Mesendoderm (in vitro differentiated cells): ENCODE measurements at regions not wholly inside any gene's neighbourhood (a gene's known extent, or its start where the extent isn't known, plus 50 kb on each side); places are given as distances from the start of the nearest gene placed in this dataset.

ENCODE experiments used
- DNase-seq: peaks from one replicate; pipeline ENCODE4 v3.0.0; 2013
- H2AK5ac ChIP-seq: 2 replicates; pipeline ENCODE4 v1.6.1; 2013; ENCODE audit warnings: low read length, inconsistent platforms
- H2BK120ac ChIP-seq: 2 replicates; pipeline ENCODE4 v1.6.1; 2013; ENCODE audit warnings: low read depth, mild to moderate bottlenecking, low read length, moderate library complexity, mixed read lengths
- H2BK15ac ChIP-seq: replicated peaks from 2 replicates; pipeline ENCODE4 v1.6.1; 2013; ENCODE audit warnings: low read depth, mild to moderate bottlenecking, moderate library complexity
- H2BK5ac ChIP-seq: 2 replicates; pipeline ENCODE4 v1.6.1; 2013; ENCODE audit warnings: low read length, inconsistent platforms
- H3K18ac ChIP-seq: 2 replicates; pipeline ENCODE4 v1.6.1; 2013; ENCODE audit warnings: mild to moderate bottlenecking, low read length, mixed read lengths
- H3K23ac ChIP-seq: one replicate; pipeline ENCODE4 v1.6.1; 2013; ENCODE audit warnings: low read length
- H3K27ac ChIP-seq: 2 replicates; pipeline ENCODE4 v1.5.1; 2013; ENCODE audit warnings: low read depth, mild to moderate bottlenecking, inconsistent platforms, low read length, moderate library complexity
- H3K27me3 ChIP-seq: 2 replicates; pipeline ENCODE4 v1.6.1; 2013; ENCODE audit warnings: low read length, control low read depth, mild to moderate bottlenecking, inconsistent platforms; ENCODE audit not compliant: insufficient read depth, poor library complexity
- H3K36me3 ChIP-seq: 2 replicates; pipeline ENCODE4 v1.6.1; 2013; ENCODE audit warnings: low read length, inconsistent platforms; ENCODE audit not compliant: control insufficient read depth, insufficient read depth
- H3K4ac ChIP-seq: one replicate; pipeline ENCODE4 v1.6.1; 2013; ENCODE audit warnings: low read depth, mild to moderate bottlenecking, low read length, moderate library complexity
- H3K4me1 ChIP-seq: 2 replicates; pipeline ENCODE4 v1.6.1; 2013; ENCODE audit warnings: low read depth, low read length, inconsistent platforms; ENCODE audit not compliant: control insufficient read depth
- H3K4me2 ChIP-seq: 2 replicates; pipeline ENCODE4 v1.6.1; 2013; ENCODE audit warnings: low read length
- H3K4me3 ChIP-seq: 2 replicates; pipeline ENCODE4 v1.5.1; 2013; ENCODE audit warnings: mild to moderate bottlenecking, low read length
- H3K56ac ChIP-seq: one replicate; pipeline ENCODE4 v1.6.1; 2013; ENCODE audit warnings: low read length
- H3K79me1 ChIP-seq: 2 replicates; pipeline ENCODE4 v1.6.1; 2013; ENCODE audit warnings: low read length, inconsistent platforms
- H3K79me2 ChIP-seq: 2 replicates; pipeline ENCODE4 v1.6.1; 2013; ENCODE audit warnings: mild to moderate bottlenecking, low read length; ENCODE audit not compliant: control insufficient read depth, insufficient read depth
- H3K9ac ChIP-seq: 2 replicates; pipeline ENCODE4 v1.6.1; 2013; ENCODE audit warnings: low read length, inconsistent platforms
- H4K5ac ChIP-seq: one replicate; pipeline ENCODE4 v1.6.1; 2013; ENCODE audit warnings: low read length
- H4K8ac ChIP-seq: one replicate; pipeline ENCODE4 v1.6.1; 2013; ENCODE audit warnings: low read depth, mild to moderate bottlenecking, control low read depth, low read length, moderate library complexity
- WGBS: extraction: QIAGEN DNeasy Blood & Tissue Kit; methylation state at CpG from one replicate; pipeline ENCODE4 v1.1.7; 2013; ENCODE audit warnings: low lambda C conversion rate, missing lambda C conversion rate; ENCODE audit not compliant: insufficient coverage; ENCODE audit errors: extremely low coverage; 5-methylcytosine and 5-hydroxymethylcytosine counted together

- no peaks in the 10 kb centered on the region for H3K36me3 ChIP-seq
- no peak overlapping the region for H3K18ac ChIP-seq
- no peak overlapping the region for H3K56ac ChIP-seq
- H3K9ac ChIP-seq, result no peak overlapping the region
- H3K27ac ChIP-seq, result no peak overlapping the region
- no peaks in the 10 kb centered on the region for H3K79me1 ChIP-seq
- H2BK120ac ChIP-seq, result no peak overlapping the region
- no peak overlapping the region for H3K4ac ChIP-seq
- no peak overlapping the region for H3K4me3 ChIP-seq
- no peak overlapping the region for H2AK5ac ChIP-seq
- H3K4me1 ChIP-seq, result no peaks in the 10 kb centered on the region
- no peak overlapping the region for H3K4me2 ChIP-seq
- no peak overlapping the region for H4K5ac ChIP-seq
- H3K23ac ChIP-seq, result no peak overlapping the region
- H3K27me3 ChIP-seq, result no peaks in the 10 kb centered on the region
- WGBS, result no CpG with 5 or more reads among the region's 4 CpGs
- H3K79me2 ChIP-seq, result no peaks in the 10 kb centered on the region
- no peak overlapping the region for H2BK15ac ChIP-seq
- no peak for DNase-seq
- no peak overlapping the region for H4K8ac ChIP-seq
- H2BK5ac ChIP-seq, result no peak overlapping the region
Observed at GRCh38 chr1:238681451-238681850, 704.9 kb upstream of the CHRM3 start.

DNA sequence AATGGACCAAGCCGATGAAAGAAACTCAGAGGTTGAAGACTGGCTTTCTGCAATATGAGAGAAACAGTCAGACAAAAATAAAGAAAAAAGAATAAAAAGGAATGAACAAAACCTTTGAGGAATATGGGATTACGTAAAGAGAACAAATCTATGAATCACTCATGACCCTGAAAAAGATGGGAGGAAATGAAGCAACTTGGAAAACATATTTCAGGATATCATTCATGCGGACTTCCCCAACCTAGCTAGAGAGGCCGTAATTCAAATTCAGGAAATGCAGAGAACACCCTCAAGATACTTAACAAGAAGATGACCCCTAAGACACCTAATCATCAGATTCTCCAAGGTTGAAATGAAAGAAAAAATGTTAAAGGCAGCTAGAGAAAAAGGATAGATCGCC lies 705.3 kb upstream of the CHRM3 start:
- Histone ChIP-seq H3K56ac (no peak overlapping the region), H3K4me2 (no peak overlapping the region), H2AK5ac (no peak overlapping the region), H3K79me2 (no peaks in the 10 kb centered on the region), H2BK15ac (no peak overlapping the region), H4K5ac (no peak overlapping the region), H3K4ac (no peak overlapping the region), H3K27me3 (no peaks in the 10 kb centered on the region), H3K18ac (no peak overlapping the region), H4K8ac (no peak overlapping the region), H3K27ac (no peak overlapping the region), H3K4me1 (no peaks in the 10 kb centered on the region), H3K36me3 (no peaks in the 10 kb centered on the region), H3K9ac (no peak overlapping the region), H3K79me1 (no peaks in the 10 kb centered on the region), H2BK120ac (no peak overlapping the region), H2BK5ac (no peak overlapping the region), H3K23ac (no peak overlapping the region), H3K4me3 (no peak overlapping the region)
- no peak for DNase-seq
- WGBS, result no CpG with 5 or more reads among the region's 5 CpGs

DNA sequence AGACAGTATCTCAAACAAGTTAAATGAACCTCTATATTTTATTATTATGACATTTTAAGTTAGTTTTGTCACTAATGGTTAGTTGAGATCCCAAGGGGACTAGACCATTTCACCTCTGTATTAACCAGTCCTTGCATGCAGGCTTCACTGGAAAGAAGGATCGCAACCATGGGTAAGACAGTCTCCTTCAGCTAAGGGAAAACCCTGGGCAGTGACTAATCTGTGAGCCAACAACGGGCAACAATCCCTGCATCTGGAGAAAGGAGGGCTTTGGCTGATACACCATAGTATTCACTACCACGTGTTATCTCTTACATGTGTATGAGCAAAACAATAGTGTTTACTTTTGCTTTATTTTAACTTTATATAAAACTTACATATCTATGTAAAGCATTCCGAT lies 708.8 kb upstream of the CHRM3 start:
- H3K27ac ChIP-seq, result no peak overlapping the region
- H3K4me3 ChIP-seq, result no peak overlapping the region
- no peak overlapping the region for H3K23ac ChIP-seq
- no peak overlapping the region for H2BK120ac ChIP-seq
- no peak overlapping the region for H2BK5ac ChIP-seq
- H3K56ac ChIP-seq, result no peak overlapping the region
- H4K8ac ChIP-seq, result no peak overlapping the region
- no peak overlapping the region for H2AK5ac ChIP-seq
- WGBS, result 100% methylated on average over 1 of the region's 4 CpGs
- H2BK15ac ChIP-seq, result no peak overlapping the region
- no peaks in the 10 kb centered on the region for H3K79me2 ChIP-seq
- no peak overlapping the region for H3K4ac ChIP-seq
- no peak overlapping the region for H3K18ac ChIP-seq
- H3K27me3 ChIP-seq, result no peaks in the 10 kb centered on the region
- no peaks in the 10 kb centered on the region for H3K79me1 ChIP-seq
- H3K36me3 ChIP-seq, result no peaks in the 10 kb centered on the region
- H3K4me2 ChIP-seq, result no peak overlapping the region
- H4K5ac ChIP-seq, result no peak overlapping the region
- DNase-seq, result no peak
- H3K9ac ChIP-seq, result no peak overlapping the region
- H3K4me1 ChIP-seq, result no peaks in the 10 kb centered on the region

DNA sequence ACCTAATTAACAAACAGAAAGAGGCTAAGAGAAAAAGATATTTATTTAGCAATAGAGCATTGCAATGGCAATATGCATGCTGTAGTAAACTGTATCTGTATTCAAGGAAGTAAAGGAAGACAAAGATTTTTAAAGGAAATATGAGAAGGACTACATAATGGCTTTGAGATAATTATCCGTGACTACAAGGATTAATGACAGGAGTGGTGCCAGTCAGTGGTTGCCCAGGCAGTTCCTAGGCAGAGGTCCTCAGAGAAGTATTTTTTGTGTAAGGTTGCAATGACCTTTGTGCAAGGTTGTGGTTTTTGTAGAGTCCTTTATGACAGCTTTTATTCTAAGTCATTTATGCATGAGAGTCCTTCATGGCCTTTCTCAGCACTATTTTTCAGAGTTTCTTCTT lies 711.1 kb upstream of the CHRM3 start:
- Histone ChIP-seq H2BK15ac (no peak overlapping the region), H3K4me3 (no peak overlapping the region), H3K4me1 (no peaks in the 10 kb centered on the region), H3K27ac (no peak overlapping the region), H3K27me3 (no peaks in the 10 kb centered on the region), H4K5ac (no peak overlapping the region), H2BK5ac (no peak overlapping the region), H2AK5ac (no peak overlapping the region), H3K79me2 (no peaks in the 10 kb centered on the region), H3K9ac (no peak overlapping the region), H2BK120ac (no peak overlapping the region), H3K18ac (no peak overlapping the region), H3K56ac (no peak overlapping the region), H3K23ac (no peak overlapping the region), H3K4me2 (no peak overlapping the region), H3K79me1 (no peaks in the 10 kb centered on the region), H4K8ac (no peak overlapping the region), H3K4ac (no peak overlapping the region), H3K36me3 (no peaks in the 10 kb centered on the region)
- no peak for DNase-seq
- no CpG with 5 or more reads among the region's 1 CpG for WGBS

DNA sequence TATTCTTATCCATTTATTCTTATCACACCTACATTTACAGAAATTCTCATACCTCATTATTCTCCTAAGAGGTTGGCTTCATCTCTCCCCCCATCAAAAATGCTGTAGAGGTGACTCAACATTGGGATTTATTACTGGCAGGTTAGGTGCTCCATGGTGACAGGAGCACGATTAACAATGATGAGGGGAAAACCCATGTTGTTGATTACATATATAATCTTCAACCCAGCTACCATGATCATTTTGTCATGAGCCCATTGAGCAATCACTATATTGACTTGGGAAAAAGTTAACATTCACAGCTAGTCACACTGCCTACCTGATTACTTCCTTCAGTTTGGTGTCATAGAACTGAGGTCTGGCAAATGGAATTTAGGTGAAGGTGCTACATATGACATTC lies 712.1 kb upstream of the CHRM3 start:
- no peak overlapping the region for H3K4ac ChIP-seq
- no peaks in the 10 kb centered on the region for H3K36me3 ChIP-seq
- WGBS, result no CpG with 5 or more reads among the region's 1 CpG
- no peak overlapping the region for H2BK120ac ChIP-seq
- H3K23ac ChIP-seq, result no peak overlapping the region
- H2AK5ac ChIP-seq, result no peak overlapping the region
- H3K79me2 ChIP-seq, result no peaks in the 10 kb centered on the region
- H3K18ac ChIP-seq, result no peak overlapping the region
- H3K9ac ChIP-seq, result no peak overlapping the region
- H3K4me3 ChIP-seq, result no peak overlapping the region
- H3K27me3 ChIP-seq, result no peaks in the 10 kb centered on the region
- H3K4me1 ChIP-seq, result no peaks in the 10 kb centered on the region
- no peak for DNase-seq
- H3K79me1 ChIP-seq, result no peaks in the 10 kb centered on the region
- H3K56ac ChIP-seq, result no peak overlapping the region
- H4K8ac ChIP-seq, result no peak overlapping the region
- no peak overlapping the region for H2BK5ac ChIP-seq
- H3K27ac ChIP-seq, result no peak overlapping the region
- H2BK15ac ChIP-seq, result no peak overlapping the region
- no peak overlapping the region for H3K4me2 ChIP-seq
- H4K5ac ChIP-seq, result no peak overlapping the region

DNA sequence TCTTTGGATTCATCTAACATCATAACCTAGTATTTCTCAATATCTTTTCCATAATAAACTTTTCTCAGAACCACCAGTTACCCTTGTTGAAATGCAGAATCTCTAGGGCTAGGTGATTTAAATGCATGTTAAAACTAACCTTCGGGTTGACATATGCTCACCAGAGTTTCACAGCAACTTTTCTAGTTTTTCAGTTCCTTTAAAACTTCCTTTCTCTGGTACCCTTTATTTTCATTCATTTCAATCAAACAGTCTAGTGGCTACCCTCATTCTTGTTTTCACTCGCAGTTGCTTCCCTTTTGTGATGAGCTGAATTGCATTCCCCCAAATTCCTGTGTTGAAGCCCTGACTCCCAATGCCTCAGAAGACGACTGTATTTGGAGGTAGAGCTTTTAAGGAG lies 712.8 kb upstream of the CHRM3 start:
- Histone ChIP-seq H3K4me3 (no peak overlapping the region), H2BK15ac (peak overlapping the region; percentile 57), H3K79me2 (no peaks in the 10 kb centered on the region), H3K4ac (no peak overlapping the region), H3K79me1 (no peaks in the 10 kb centered on the region), H3K18ac (peak overlapping the region; percentile 68), H2BK120ac (peak overlapping the region; percentile 61), H3K4me2 (no peak overlapping the region), H4K5ac (no peak overlapping the region), H2BK5ac (no peak overlapping the region), H4K8ac (peak overlapping the region; percentile 28), H3K27me3 (no peaks in the 10 kb centered on the region), H3K4me1 (no peaks in the 10 kb centered on the region), H3K56ac (no peak overlapping the region), H3K23ac (no peak overlapping the region), H3K9ac (no peak overlapping the region), H2AK5ac (no peak overlapping the region), H3K36me3 (no peaks in the 10 kb centered on the region), H3K27ac (no peak overlapping the region)
- no peak for DNase-seq
- WGBS, result no CpG with 5 or more reads among the region's 3 CpGs
